PC-3 (cell line): ENCODE measurements at regions not wholly inside any gene's neighbourhood (a gene's known extent, or its start where the extent isn't known, plus 50 kb on each side); places are given as distances from the start of the nearest gene placed in this dataset.

ENCODE experiments used
- ATAC-seq: fragments of 200-7000 bp; cut with Tn5 transposase; 2 replicates; pipeline ENCODE4 v1.9.1; 2020; ENCODE audit warnings: mild to moderate bottlenecking, moderate library complexity
- BruUV-seq: library from RNA; stranded (reverse); fragments of 400-500 nt; replicated peaks from 2 replicates; lab custom pipeline; 2021; lab: Mats Ljungman, UMichigan
- CTCF ChIA-PET: fragments of 300-600 bp; sonication (Branson Sonifier 250); formaldehyde crosslinking; loops from one replicate; lab custom pipeline; 2022; ENCODE audit warnings: antibody characterized with exemption; lab: Charles Lee
- POLR2A ChIA-PET: fragments of 300-600 bp; sonication (Branson Sonifier 250); formaldehyde crosslinking; loops from one replicate; lab custom pipeline; 2022; ENCODE audit warnings: antibody characterized with exemption; ENCODE audit not compliant: unreplicated experiment; lab: Charles Lee
- DNase-seq: peaks from one replicate; pipeline ENCODE4 v3.0.0-alpha.2; 2015
- H2AFZ ChIP-seq: fragments of 300-600 bp; sonication (generic); 2 replicates; pipeline ENCODE4 v1.6.0; 2016; ENCODE audit warnings: antibody characterized with exemption, low read length
- H3F3A ChIP-seq: fragments of 300-600 bp; sonication (generic); one replicate; pipeline ENCODE4 v1.6.0; 2017; ENCODE audit warnings: antibody characterized with exemption, low read length, control low read depth, mild to moderate bottlenecking; ENCODE audit not compliant: unreplicated experiment
- H3K27ac ChIP-seq: fragments of 300-600 bp; sonication (generic); 2 replicates; pipeline ENCODE4 v1.5.1; 2016; ENCODE audit warnings: mild to moderate bottlenecking, low read length
- H3K27me3 ChIP-seq: fragments of 300-600 bp; sonication (generic); 2 replicates; pipeline ENCODE4 v1.6.1; 2016; ENCODE audit warnings: low read length, mixed read lengths
- H3K36me3 ChIP-seq: fragments of 300-600 bp; sonication (generic); 2 replicates; pipeline ENCODE4 v1.6.1; 2016; ENCODE audit warnings: low read depth, mixed run types, low read length, mixed read lengths
- H3K4me1 ChIP-seq: fragments of 300-600 bp; sonication (generic); 2 replicates; pipeline ENCODE4 v1.5.1; 2016; ENCODE audit warnings: low read length; ENCODE audit not compliant: insufficient read depth
- H3K4me2 ChIP-seq: fragments of 300-600 bp; sonication (generic); 2 replicates; pipeline ENCODE4 v1.6.0; 2016; ENCODE audit warnings: low read length
- H3K4me3 ChIP-seq: fragments of 300-600 bp; sonication (generic); 2 replicates; pipeline ENCODE4 v1.5.1; 2016; ENCODE audit warnings: mild to moderate bottlenecking, low read length, mixed read lengths
- H3K79me2 ChIP-seq: fragments of 300-600 bp; sonication (generic); 2 replicates; pipeline ENCODE4 v1.6.1; 2017; ENCODE audit warnings: low read length, mixed read lengths
- H3K9ac ChIP-seq: fragments of 300-600 bp; sonication (generic); 2 replicates; pipeline ENCODE4 v1.6.0; 2016; ENCODE audit warnings: mild to moderate bottlenecking, low read length
- H3K9me2 ChIP-seq: fragments of 300-600 bp; sonication (generic); replicated peaks from 2 replicates; pipeline ENCODE4 v1.6.1; 2016; ENCODE audit warnings: mixed run types, low read length, mixed read lengths
- H3K9me3 ChIP-seq: fragments of 300-600 bp; sonication (generic); 2 replicates; pipeline ENCODE4 v1.6.1; 2016; ENCODE audit warnings: low read length, mixed read lengths
- H4K20me1 ChIP-seq: fragments of 300-600 bp; sonication (generic); 2 replicates; pipeline ENCODE4 v1.6.1; 2016; ENCODE audit warnings: low read length, mixed read lengths
- CTCF ChIP-seq: fragments of 300-600 bp; sonication (generic); conservative IDR thresholded peaks from 2 replicates; pipeline ENCODE4 v1.5.1; 2017; ENCODE audit warnings: antibody characterized with exemption, low read depth, mild to moderate bottlenecking, low read length
- EZH2 ChIP-seq: fragments of 300-600 bp; sonication (generic); IDR thresholded peaks from one replicate; pipeline ENCODE4 v1.6.1; 2017; ENCODE audit warnings: antibody characterized with exemption, mild to moderate bottlenecking, low read length; ENCODE audit not compliant: unreplicated experiment
- EZH2phosphoT487 ChIP-seq: fragments of 300-600 bp; sonication (generic); IDR thresholded peaks from 2 replicates; pipeline ENCODE4 v1.6.1; 2018; ENCODE audit warnings: mild to moderate bottlenecking, antibody characterized with exemption, low read length, borderline replicate concordance
- intact Hi-C: fragments of 100-400 bp; cut with micrococcal nuclease; formaldehyde crosslinking; loops from 2 replicates; pipeline ENCODE4 v1.9.0; 2023

- DNase-seq = no peak
- no peaks in the 10 kb centered on the region for H3K36me3 ChIP-seq
- ATAC-seq = no peak
- H3K4me3 ChIP-seq = no peak overlapping the region
- H3K79me2 ChIP-seq = 0 out of 2 replicates have a peak, but pooled peaks cover 8% of the 10 kb centered on the region
- no peaks in the 10 kb centered on the region for H4K20me1 ChIP-seq
- no TSS peak for BruUV-seq
- intact Hi-C loops = loop anchor here (2.0 to 10.0 kb wide), 2 partner anchors 36 to 618 kb away; no protein-coding TSS in a partner anchor
- no peaks in the 10 kb centered on the region for H3K9me2 ChIP-seq
- no peak for TF ChIP-seq EZH2
- TF ChIP-seq EZH2phosphoT487 = no peak
- no peak for TF ChIP-seq CTCF
- no peaks in the 10 kb centered on the region for H3K9me3 ChIP-seq
- H3K27me3 ChIP-seq = no peaks in the 10 kb centered on the region
- no peak overlapping the region for H3K4me2 ChIP-seq
- ChIA-PET POLR2A (interaction anchor here (0.5 to 0.6 kb wide), 2 partner anchors 28 to 42 kb away, joined by 3 to 4 read pairs; no protein-coding TSS in a partner anchor), CTCF (interaction anchor here (1.5 kb wide), 1 partner anchor 10 kb away, joined by 8 read pairs; no protein-coding TSS in a partner anchor)
- H3K9ac ChIP-seq = no peak overlapping the region
- peaks cover 23% of the 10 kb centered on the region for H3K4me1 ChIP-seq
- no peaks in the 10 kb centered on the region for H3F3A ChIP-seq
- no peak overlapping the region for H3K27ac ChIP-seq
- no peak overlapping the region for H2AFZ ChIP-seq
These were observed 106.3 kb upstream of the IL12A start for GRCh38 chr3:159882367-159882766.

- peak; percentile 84 for ATAC-seq
- Histone ChIP-seq H3K27ac (peak overlapping the region; percentile 39), H3K79me2 (0 out of 2 replicates have a peak, but pooled peaks cover 8% of the 10 kb centered on the region)
These were observed 105.5 kb upstream of the IL12A start for GRCh38 chr3:159882790-159883779.

More at GRCh38 chr3:159882790-159883779, 105.5 kb upstream of the IL12A start:
- no TSS peak for BruUV-seq
- Histone ChIP-seq H2AFZ (peak overlapping the region; percentile 4; the same call in 1 of the 2 replicates), H3F3A (no peaks in the 10 kb centered on the region), H4K20me1 (no peaks in the 10 kb centered on the region), H3K4me2 (peak overlapping the region; percentile 52), H3K27me3 (no peaks in the 10 kb centered on the region), H3K36me3 (no peaks in the 10 kb centered on the region; the same call in 1 of the 2 replicates), H3K4me3 (no peak overlapping the region), H3K4me1 (peaks cover 19% of the 10 kb centered on the region), H3K9ac (peak overlapping the region; percentile 1; the same call in 1 of the 2 replicates), H3K9me3 (no peaks in the 10 kb centered on the region), H3K9me2 (no peaks in the 10 kb centered on the region)
- ChIA-PET CTCF (interaction anchor here (0.6 to 1.5 kb wide), 13 partner anchors 11 to 266 kb away, joined by 3 to 11 read pairs (median 5); no protein-coding TSS in a partner anchor), POLR2A (interaction anchor here (0.6 to 0.9 kb wide), 4 partner anchors 11 to 120 kb away, joined by 3 to 10 read pairs (median 6); no protein-coding TSS in a partner anchor)
- DNase-seq = peak; percentile 73
- intact Hi-C loops = loop anchor here (1.0 to 10.0 kb wide), 4 partner anchors 11 to 618 kb away; no protein-coding TSS in a partner anchor
- no peak for TF ChIP-seq EZH2
- peak; percentile 24; the same call in 1 of the 2 replicates for TF ChIP-seq CTCF
